ENCODE measurements at regions not wholly inside any gene's neighbourhood (a gene's known extent, or its start where the extent isn't known, plus 50 kb on each side); places are given as distances from the start of the nearest gene placed in this dataset.

- Histone ChIP-seq H2AFZ (ENCODE audit: low read depth, low read length, poor library complexity, severe bottlenecking) (no peak overlapping the region), H4K20me1 (ENCODE audit: insufficient read depth) (no peaks in the 10 kb centered on the region), H3K79me2 (ENCODE audit: insufficient read depth, low read length) (no peaks in the 10 kb centered on the region), H3K9me2 (ENCODE audit: insufficient read depth) (no peaks in the 10 kb centered on the region), H3K9ac (ENCODE audit: low read length) (no peak overlapping the region), H3K4me1 (ENCODE audit: control insufficient read depth in 1 of 2, insufficient read depth in 2 of 2, low read length in 2 of 2) (no peaks in the 10 kb centered on the region), H3K36me3 (ENCODE audit: control insufficient read depth in 1 of 2, insufficient read depth in 2 of 2, low read length in 2 of 2) (no peaks in the 10 kb centered on the region), H3K4me3 (replicated peaks in 1 of 2; ENCODE audit: low read depth in 1 of 2, low read length in 2 of 2) (no peak overlapping the region), H3K27me3 (ENCODE audit: insufficient read depth, low read length) (no peaks in the 10 kb centered on the region), H3K27ac (ENCODE audit: low read depth, low read length) (no peak overlapping the region), H3K9me3 (ENCODE audit: control insufficient read depth in 1 of 2, insufficient read depth in 1 of 2, low read depth in 1 of 2, low read length in 2 of 2) (peaks cover 3 to 18% of the 10 kb centered on the region in 2 experiments; a peak in 2 of 4 replicates), H3K4me2 (ENCODE audit: low read length) (no peak overlapping the region)
- ChIA-PET RAD21 (ENCODE audit: low non-redundant PET in 1 of 2, low total read pairs in 2 of 2, uncharacterized antibody in 2 of 2, unreplicated experiment in 2 of 2) (no interaction called here), POLR2A (no interaction called here), CTCF (no interaction called here)
- TF ChIP-seq ZNF274 (IDR thresholded peaks at IDR 0.05; ENCODE audit: low read depth, low read length) (no peak), RAD21 (IDR thresholded peaks at IDR 0.05; ENCODE audit: low read depth) (no peak), FOSL1 (IDR thresholded peaks at IDR 0.05; ENCODE audit: low read depth) (no peak), EZH2 (IDR thresholded peaks at IDR 0.05) (no peak), POLR2AphosphoS5 (IDR thresholded peaks at IDR 0.05; ENCODE audit: low read depth, low read length) (no peak), POLR2A (IDR thresholded peaks at IDR 0.05; ENCODE audit: borderline replicate concordance, extremely low read depth, insufficient read depth, insufficient read length) (no peak), EZH2phosphoT487 (IDR thresholded peaks at IDR 0.05; ENCODE audit: borderline replicate concordance) (no peak), CBX3 (IDR thresholded peaks at IDR 0.05; ENCODE audit: low read depth) (no peak), TCF7L2 (IDR thresholded peaks at IDR 0.05; ENCODE audit: borderline replicate concordance, extremely low read depth, insufficient read depth, insufficient read length) (no peak), ATF3 (IDR thresholded peaks at IDR 0.05) (no peak), ELF1 (IDR thresholded peaks at IDR 0.05; ENCODE audit: borderline replicate concordance, low read depth) (no peak), ZBTB33 (IDR thresholded peaks at IDR 0.05; ENCODE audit: extremely low read depth, insufficient replicate concordance, low read length) (no peak), SRF (IDR thresholded peaks at IDR 0.05; ENCODE audit: low read depth) (no peak), SP1 (IDR thresholded peaks at IDR 0.05; ENCODE audit: low read depth) (no peak), REST (IDR thresholded peaks at IDR 0.05; ENCODE audit: low read depth) (no peak), CEBPB (IDR thresholded peaks at IDR 0.05; ENCODE audit: low read depth) (no peak), EGR1 (IDR thresholded peaks at IDR 0.05; ENCODE audit: low read depth) (no peak), MAX (IDR thresholded peaks at IDR 0.05) (no peak)
- intact Hi-C loops (cut with micrococcal nuclease) = no loop called here
- BruUV-seq (replicated peaks) = no TSS peak
- DNase-seq (ENCODE audit: low read depth, low spot score) (no peak), ATAC-seq (no peak)
Measured at GRCh38 chr7:49707891-49708290, 65.5 kb upstream of the VWC2 start.
